ENCODE measurements at regions not wholly inside any gene's neighbourhood (a gene's known extent, or its start where the extent isn't known, plus 50 kb on each side); places are given as distances from the start of the nearest gene placed in this dataset.

- Histone ChIP-seq H3K9ac (replicated peaks in 1 of 4; ENCODE audit: extremely low read depth in 1 of 4, low read depth in 3 of 4, low read length in 3 of 4) (no peak overlapping the region), H3K4ac (replicated peaks; ENCODE audit: insufficient read length, low read depth, low read length) (no peak overlapping the region), H2BK12ac (ENCODE audit: low read depth, low read length) (no peak overlapping the region), H4K91ac (replicated peaks; ENCODE audit: insufficient read length, low read length) (no peak overlapping the region), H3K23ac (ENCODE audit: insufficient read length) (no peak overlapping the region), H2BK5ac (ENCODE audit: low read depth, low read length) (no peak overlapping the region), H3K14ac (ENCODE audit: insufficient read length) (no peak overlapping the region), H3K4me3 (ENCODE audit: extremely low read depth in 1 of 4, insufficient read depth in 2 of 4, low read depth in 3 of 4, low read length in 4 of 4) (no peak overlapping the region), H3K4me1 (replicated peaks in 1 of 4; ENCODE audit: control insufficient read depth in 3 of 4, insufficient read depth in 4 of 4, low read length in 3 of 4) (no peaks in the 10 kb centered on the region), H3K79me2 (ENCODE audit: control insufficient read depth in 1 of 2, insufficient read depth in 2 of 2, low read length in 2 of 2) (no peaks in the 10 kb centered on the region), H3K9me3 (ENCODE audit: insufficient read depth in 2 of 2, low read depth in 1 of 2, low read length in 1 of 2) (peaks cover 3% of the 10 kb centered on the region in 2 experiments; a peak in 3 of 4 replicates), H3K18ac (ENCODE audit: extremely low read depth, low read length) (no peak overlapping the region), H4K20me1 (replicated peaks in 1 of 2; ENCODE audit: control insufficient read depth in 1 of 2, insufficient read depth in 2 of 2, low read length in 2 of 2) (no peaks in the 10 kb centered on the region), H2AFZ (ENCODE audit: low read length) (no peak overlapping the region), H3K56ac (replicated peaks; ENCODE audit: insufficient read length, low read depth, low read length) (no peak overlapping the region), H2AK5ac (ENCODE audit: low read depth, low read length) (no peak overlapping the region), H3K27ac (ENCODE audit: low read depth, low read length) (no peak overlapping the region), H2BK120ac (replicated peaks; ENCODE audit: low read depth, low read length) (no peak overlapping the region), H3K4me2 (ENCODE audit: insufficient read depth in 1 of 2, low read depth in 2 of 2, low read length in 2 of 2) (no peak overlapping the region), H4K8ac (ENCODE audit: extremely low read depth, insufficient read depth, low read length) (no peak overlapping the region), H4K5ac (ENCODE audit: insufficient read length, low read depth, low read length) (no peak overlapping the region), H3K27me3 (replicated peaks in 1 of 4; ENCODE audit: control insufficient read depth in 3 of 4, extremely low read depth in 1 of 4, insufficient read depth in 3 of 4, low read length in 3 of 4) (no peaks in the 10 kb centered on the region), H2BK15ac (ENCODE audit: low read length) (no peak overlapping the region), H2BK20ac (ENCODE audit: low read length) (no peak overlapping the region), H3K36me3 (ENCODE audit: control insufficient read depth in 2 of 4, insufficient read depth in 4 of 4, low read length in 3 of 4) (no peaks in the 10 kb centered on the region), H3K79me1 (ENCODE audit: low read depth, low read length) (no peaks in the 10 kb centered on the region), H3K23me2 (ENCODE audit: low read depth, low read length) (no peaks in the 10 kb centered on the region)
- ChIA-PET CTCF (ENCODE audit: partially characterized antibody) (interaction anchor here (0.7 to 1.3 kb wide), 4 partner anchors 11 to 16 kb away, joined by 3 to 4 read pairs (median 4); no protein-coding TSS in a partner anchor), POLR2A (ENCODE audit: partially characterized antibody) (interaction anchor here (1.3 kb wide), 1 partner anchor 8 kb away, joined by 3 read pairs; no protein-coding TSS in a partner anchor)
- FAIRE-seq = no peak
- 80% methylated on average over 4 of the region's 4 CpGs; no CpG with 5 or more reads in 1 of the 2 experiments for WGBS, 2 experiments (ENCODE audit: extremely low coverage in 1 of 2, insufficient coverage in 1 of 2, insufficient read length in 1 of 2, insufficient replicate concordance in 2 of 2, low coverage in 1 of 2, low lambda C conversion rate in 2 of 2, missing lambda C conversion rate in 1 of 2)
- DNase-seq (ENCODE audit: low read depth in 1 of 2, low spot score in 2 of 2) = no peak
- no peak for TF ChIP-seq TAF7 (optimal IDR thresholded peaks at IDR 0.05; ENCODE audit: borderline replicate concordance, low read depth, low read length)
- no peak for TF ChIP-seq RXRA (IDR thresholded peaks at IDR 0.05; ENCODE audit: insufficient read depth, low read depth, low read length)
- no peak for TF ChIP-seq TEAD4 (IDR thresholded peaks at IDR 0.05; ENCODE audit: low read depth, low read length)
- no peak for TF ChIP-seq MAX (IDR thresholded peaks at IDR 0.05)
- TF ChIP-seq RBBP5 (IDR thresholded peaks at IDR 0.05; ENCODE audit: borderline replicate concordance, low read depth, low read length) = no peak
- no peak for TF ChIP-seq NRF1 (IDR thresholded peaks at IDR 0.05; ENCODE audit: low read depth, low read length)
- TF ChIP-seq CHD2 (IDR thresholded peaks at IDR 0.05; ENCODE audit: low read length) = no peak
- no peak for TF ChIP-seq BACH1 (IDR thresholded peaks at IDR 0.05; ENCODE audit: low read length)
Observed at GRCh38 chr5:72572236-72572765, 65.1 kb upstream of the ZNF366 start.

Data from H1 (cell line).